ENCODE measurements at regions not wholly inside any gene's neighbourhood (a gene's known extent, or its start where the extent isn't known, plus 50 kb on each side); places are given as distances from the start of the nearest gene placed in this dataset.

DNA sequence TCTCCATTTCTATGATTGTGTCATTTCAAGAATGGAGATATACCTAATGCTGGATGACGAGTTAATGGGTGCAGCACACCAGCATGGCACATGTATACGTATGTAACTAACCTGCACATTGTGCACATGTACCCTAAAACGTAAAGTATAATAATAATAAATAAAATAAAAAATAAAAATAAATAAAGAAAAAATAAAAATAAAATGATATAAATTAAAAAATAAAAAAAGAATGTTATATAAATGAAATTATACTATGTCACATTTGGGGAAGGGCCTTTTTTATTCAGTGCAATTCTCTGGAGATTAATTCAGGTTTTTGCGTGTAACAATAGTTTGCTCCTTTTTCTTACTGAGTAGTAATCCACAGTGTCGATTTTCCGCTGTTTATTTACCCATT, 763.5 kb upstream of the POU3F3 start:
- no peaks in the 10 kb centered on the region for H3K9me3 ChIP-seq (ENCODE audit: low read length)
- ATAC-seq (no peak), DNase-seq (ENCODE audit: low spot score) (no peak), FAIRE-seq (no peak)
- no peak overlapping the region for H3K27ac ChIP-seq (ENCODE audit: extremely low read length, insufficient read depth, low read length)
- TF ChIP-seq CHCHD3 (CRISPR knock-in tag; IDR thresholded peaks at IDR 0.05) (no peak), TBL1XR1 (IDR thresholded peaks at IDR 0.05; ENCODE audit: borderline replicate concordance, low read length, partially characterized antibody) (no peak), FOXP1 (IDR thresholded peaks at IDR 0.05) (no peak), FOXP1 (CRISPR knock-in tag; IDR thresholded peaks at IDR 0.05) (no peak), SNAI1 (CRISPR knock-in tag; IDR thresholded peaks at IDR 0.05; ENCODE audit: borderline replicate concordance) (no peak), PITX1 (CRISPR knock-in tag; IDR thresholded peaks at IDR 0.05) (no peak), ZNF33B (CRISPR knock-in tag; IDR thresholded peaks at IDR 0.05) (no peak), FOXK1 (CRISPR knock-in tag; IDR thresholded peaks at IDR 0.05; ENCODE audit: borderline replicate concordance, low read depth) (no peak), ARID2 (CRISPR knock-in tag; IDR thresholded peaks at IDR 0.05; ENCODE audit: borderline replicate concordance) (no peak), ZNF720 (CRISPR knock-in tag; IDR thresholded peaks at IDR 0.05) (no peak)
- TF ChIP-seq, protein P1, sequence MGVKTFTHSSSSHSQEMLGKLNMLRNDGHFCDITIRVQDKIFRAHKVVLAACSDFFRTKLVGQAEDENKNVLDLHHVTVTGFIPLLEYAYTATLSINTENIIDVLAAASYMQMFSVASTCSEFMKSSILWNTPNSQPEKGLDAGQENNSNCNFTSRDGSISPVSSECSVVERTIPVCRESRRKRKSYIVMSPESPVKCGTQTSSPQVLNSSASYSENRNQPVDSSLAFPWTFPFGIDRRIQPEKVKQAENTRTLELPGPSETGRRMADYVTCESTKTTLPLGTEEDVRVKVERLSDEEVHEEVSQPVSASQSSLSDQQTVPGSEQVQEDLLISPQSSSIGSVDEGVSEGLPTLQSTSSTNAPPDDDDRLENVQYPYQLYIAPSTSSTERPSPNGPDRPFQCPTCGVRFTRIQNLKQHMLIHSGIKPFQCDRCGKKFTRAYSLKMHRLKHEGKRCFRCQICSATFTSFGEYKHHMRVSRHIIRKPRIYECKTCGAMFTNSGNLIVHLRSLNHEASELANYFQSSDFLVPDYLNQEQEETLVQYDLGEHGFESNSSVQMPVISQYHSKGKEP (CRISPR knock-in tag; IDR thresholded peaks at IDR 0.05) = no peak
- TF ChIP-seq, protein P2, sequence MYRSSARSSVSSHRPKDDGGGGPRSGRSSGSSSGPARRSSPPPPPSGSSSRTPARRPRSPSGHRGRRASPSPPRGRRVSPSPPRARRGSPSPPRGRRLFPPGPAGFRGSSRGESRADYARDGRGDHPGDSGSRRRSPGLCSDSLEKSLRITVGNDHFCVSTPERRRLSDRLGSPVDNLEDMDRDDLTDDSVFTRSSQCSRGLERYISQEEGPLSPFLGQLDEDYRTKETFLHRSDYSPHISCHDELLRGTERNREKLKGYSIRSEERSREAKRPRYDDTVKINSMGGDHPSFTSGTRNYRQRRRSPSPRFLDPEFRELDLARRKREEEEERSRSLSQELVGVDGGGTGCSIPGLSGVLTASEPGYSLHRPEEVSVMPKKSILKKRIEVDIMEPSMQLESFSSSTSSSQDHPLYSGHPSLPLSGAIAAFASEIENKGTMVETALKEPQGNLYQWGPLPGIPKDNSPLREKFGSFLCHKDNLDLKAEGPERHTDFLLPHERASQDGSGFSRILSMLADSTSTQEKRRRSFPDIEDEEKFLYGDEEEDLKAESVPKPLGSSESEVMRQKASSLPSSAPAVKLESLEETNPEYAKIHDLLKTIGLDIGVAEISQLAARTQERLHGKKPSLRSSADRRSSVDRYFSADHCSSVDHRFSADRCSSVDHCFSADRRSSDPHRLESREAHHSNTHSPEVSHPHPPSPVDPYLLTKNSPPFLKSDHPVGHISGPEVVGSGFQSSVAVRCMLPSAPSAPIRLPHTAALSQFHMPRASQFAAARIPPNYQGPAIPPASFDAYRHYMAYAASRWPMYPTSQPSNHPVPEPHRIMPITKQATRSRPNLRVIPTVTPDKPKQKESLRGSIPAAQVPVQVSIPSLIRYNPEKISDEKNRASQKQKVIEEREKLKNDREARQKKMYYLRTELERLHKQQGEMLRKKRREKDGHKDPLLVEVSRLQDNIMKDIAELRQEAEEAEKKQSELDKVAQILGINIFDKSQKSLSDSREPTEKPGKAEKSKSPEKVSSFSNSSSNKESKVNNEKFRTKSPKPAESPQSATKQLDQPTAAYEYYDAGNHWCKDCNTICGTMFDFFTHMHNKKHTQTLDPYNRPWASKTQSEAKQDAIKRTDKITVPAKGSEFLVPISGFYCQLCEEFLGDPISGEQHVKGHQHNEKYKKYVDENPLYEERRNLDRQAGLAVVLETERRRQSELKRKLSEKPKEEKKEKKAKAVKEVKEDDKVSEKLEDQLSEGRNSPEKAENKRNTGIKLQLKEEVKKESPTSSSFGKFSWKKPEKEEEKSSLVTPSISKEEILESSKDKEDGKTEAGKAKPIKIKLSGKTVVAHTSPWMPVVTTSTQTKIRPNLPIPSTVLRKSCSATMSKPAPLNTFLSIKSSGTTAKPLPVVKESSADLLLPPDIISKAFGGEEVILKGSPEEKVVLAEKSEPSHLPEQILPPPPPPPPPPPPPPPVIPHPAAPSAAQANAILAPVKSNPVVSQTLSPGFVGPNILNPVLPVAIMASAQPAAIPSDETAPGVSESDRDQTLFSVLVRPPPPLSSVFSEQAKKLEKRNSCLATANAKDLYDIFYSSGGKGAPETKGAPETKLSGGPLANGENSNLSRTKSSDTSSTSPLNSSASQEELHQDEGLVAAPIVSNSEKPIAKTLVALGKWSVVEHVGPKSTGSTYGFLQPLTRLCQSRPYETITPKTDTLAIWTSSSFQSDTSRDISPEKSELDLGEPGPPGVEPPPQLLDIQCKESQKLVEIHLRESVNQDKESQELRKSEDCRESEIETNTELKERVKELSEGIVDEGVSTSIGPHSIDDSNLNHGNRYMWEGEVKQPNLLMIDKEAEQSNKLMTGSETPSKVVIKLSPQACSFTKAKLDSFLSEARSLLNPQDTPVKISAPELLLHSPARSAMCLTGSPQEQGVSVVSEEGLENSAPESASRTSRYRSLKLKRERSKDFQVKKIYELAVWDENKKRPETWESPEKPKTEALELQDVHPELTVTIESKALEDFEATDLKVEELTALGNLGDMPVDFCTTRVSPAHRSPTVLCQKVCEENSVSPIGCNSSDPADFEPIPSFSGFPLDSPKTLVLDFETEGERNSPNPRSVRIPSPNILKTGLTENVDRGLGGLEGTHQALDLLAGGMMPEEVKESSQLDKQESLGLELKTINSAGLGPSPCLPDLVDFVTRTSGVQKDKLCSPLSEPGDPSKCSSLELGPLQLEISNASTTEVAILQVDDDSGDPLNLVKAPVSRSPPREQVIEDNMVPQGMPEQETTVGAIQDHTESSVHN (CRISPR knock-in tag; IDR thresholded peaks at IDR 0.05) = no peak
- H3K27me3 ChIP-seq (ENCODE audit: control insufficient read depth in 1 of 2, insufficient read depth in 2 of 2, low read length in 2 of 2) = no peaks in the 10 kb centered on the region
- ChIA-PET POLR2A (no interaction called here), CTCF (ENCODE audit: low intra/inter-chr PET ratio, low total read pairs) (no interaction called here)
- BruUV-seq (replicated peaks) = no TSS peak
- no peaks in the 10 kb centered on the region for H3K4me1 ChIP-seq (ENCODE audit: insufficient read depth, low read length)
- no peak overlapping the region for H2AFZ ChIP-seq (ENCODE audit: low read length)
- 15% methylated on average over 6 of the region's 6 CpGs for WGBS (ENCODE audit: low lambda C conversion rate)
- intact Hi-C loops (cut with micrococcal nuclease; ENCODE audit: unreplicated experiment) = no loop called here
- no peak overlapping the region for H3K9ac ChIP-seq (ENCODE audit: insufficient read depth, low read depth, low read length)
- no peaks in the 10 kb centered on the region for H3K36me3 ChIP-seq (replicated peaks in 1 of 2; ENCODE audit: control insufficient read depth in 1 of 2, insufficient read depth in 2 of 2, low read length in 2 of 2)
- in situ Hi-C loops (cut with HindIII; ENCODE audit: extremely low pct_ligation_motif_present, low pct_unique_long_range_greater_than_20kb) = no loop called here
- H3K4me3 ChIP-seq (replicated peaks in 1 of 3; ENCODE audit: insufficient read depth in 1 of 3, low read depth in 2 of 3, low read length in 3 of 3) = no peak overlapping the region
- no peak overlapping the region for H3K4me2 ChIP-seq (ENCODE audit: low read depth, low read length)
- no peaks in the 10 kb centered on the region for H3K79me2 ChIP-seq (ENCODE audit: insufficient read depth, low read length)
- no peaks in the 10 kb centered on the region for H4K20me1 ChIP-seq (ENCODE audit: insufficient read depth, low read length)

Data from HepG2 (cell line).